ENCODE measurements at regions not wholly inside any gene's neighbourhood (a gene's known extent, or its start where the extent isn't known, plus 50 kb on each side); places are given as distances from the start of the nearest gene placed in this dataset.
A peak's percentile ranks its signal among the peaks of the same experiment; 100 is the strongest.

- no peak for DNase-seq
- TF ChIP-seq POLR2A (IDR thresholded peaks at IDR 0.05) (no peak), CTCF (IDR thresholded peaks at IDR 0.05) (peak in 1 of 4 donors; percentile 23)
- intact Hi-C loops (cut with DNase I): no loop called here
- Histone ChIP-seq H3K27me3 (no peaks in the 10 kb centered on the region), H3K27ac (no peak overlapping the region), H3K4me3 (no peak overlapping the region), H3K36me3 (no peaks in the 10 kb centered on the region), H3K4me1 (no peaks in the 10 kb centered on the region), H3K9me3 (no peaks in the 10 kb centered on the region)
- 43% methylated on average over 4 of the region's 4 CpGs for WGBS (ENCODE audit: insufficient coverage, low coverage, low lambda C conversion rate, missing lambda C conversion rate)
- no peak for ATAC-seq
Measured at GRCh38 chr12:86838711-86839110, 582.5 kb upstream of the MGAT4C start.

GRCh38 chr12:86838260-86838659 is 582.1 kb upstream of the MGAT4C start:
- DNase-seq (no peak), ATAC-seq (no peak)
- Histone ChIP-seq H3K4me3 (no peak overlapping the region), H3K36me3 (no peaks in the 10 kb centered on the region), H3K27ac (no peak overlapping the region), H3K4me1 (no peaks in the 10 kb centered on the region), H3K9me3 (no peaks in the 10 kb centered on the region), H3K27me3 (no peaks in the 10 kb centered on the region)
- intact Hi-C loops (cut with DNase I): no loop called here
- 32% methylated on average over 1 of the region's 1 CpG for WGBS (ENCODE audit: insufficient coverage, low coverage, low lambda C conversion rate, missing lambda C conversion rate)
- TF ChIP-seq CTCF (IDR thresholded peaks at IDR 0.05) (no peak), POLR2A (IDR thresholded peaks at IDR 0.05) (no peak)

- DNase-seq (no peak), ATAC-seq (no peak)
- Histone ChIP-seq H3K4me1 (no peaks in the 10 kb centered on the region), H3K36me3 (no peaks in the 10 kb centered on the region), H3K27me3 (no peaks in the 10 kb centered on the region), H3K9me3 (no peaks in the 10 kb centered on the region), H3K4me3 (no peak overlapping the region), H3K27ac (no peak overlapping the region)
- TF ChIP-seq POLR2A (IDR thresholded peaks at IDR 0.05): no peak
- no peak for TF ChIP-seq CTCF (IDR thresholded peaks at IDR 0.05)
- intact Hi-C loops (cut with DNase I): no loop called here
- 13% methylated on average over 1 of the region's 1 CpG for WGBS (ENCODE audit: insufficient coverage, low coverage, low lambda C conversion rate, missing lambda C conversion rate)
Measured at GRCh38 chr12:86837246-86837645, 581.1 kb upstream of the MGAT4C start.

- Histone ChIP-seq H3K36me3 (no peaks in the 10 kb centered on the region), H3K4me1 (no peaks in the 10 kb centered on the region), H3K27ac (no peak overlapping the region), H3K9me3 (no peaks in the 10 kb centered on the region), H3K27me3 (no peaks in the 10 kb centered on the region), H3K4me3 (no peak overlapping the region)
- intact Hi-C loops (cut with DNase I): no loop called here
- no peak for DNase-seq
- no peak for ATAC-seq
- WGBS (ENCODE audit: insufficient coverage, low coverage, low lambda C conversion rate, missing lambda C conversion rate): 77% methylated on average over 1 of the region's 1 CpG
- TF ChIP-seq CTCF (IDR thresholded peaks at IDR 0.05) (no peak), POLR2A (IDR thresholded peaks at IDR 0.05) (no peak)
Measured at GRCh38 chr12:86834217-86834616, 578.0 kb upstream of the MGAT4C start.

GRCh38 chr12:86827409-86827808 is 571.2 kb upstream of the MGAT4C start:
- Histone ChIP-seq H3K36me3 (no peaks in the 10 kb centered on the region), H3K4me3 (no peak overlapping the region), H3K9me3 (no peaks in the 10 kb centered on the region), H3K27me3 (no peaks in the 10 kb centered on the region), H3K27ac (no peak overlapping the region), H3K4me1 (no peaks in the 10 kb centered on the region)
- TF ChIP-seq CTCF (IDR thresholded peaks at IDR 0.05): no peak
- DNase-seq: no peak
- intact Hi-C loops (cut with DNase I): no loop called here
- no peak for ATAC-seq
- 51% methylated on average over 2 of the region's 2 CpGs for WGBS (ENCODE audit: insufficient coverage, low coverage, low lambda C conversion rate, missing lambda C conversion rate)
